ENCODE measurements at regions not wholly inside any gene's neighbourhood (a gene's known extent, or its start where the extent isn't known, plus 50 kb on each side); places are given as distances from the start of the nearest gene placed in this dataset.

GRCh38 chr10:90641731-90642130 is 216.1 kb downstream of the HTR7 start:
- H3K36me3 Mint-ChIP-seq (ENCODE audit: low read depth) = no peaks in the 10 kb centered on the region
- H3K4me1 Mint-ChIP-seq = no peaks in the 10 kb centered on the region
- TF ChIP-seq, protein P1, sequence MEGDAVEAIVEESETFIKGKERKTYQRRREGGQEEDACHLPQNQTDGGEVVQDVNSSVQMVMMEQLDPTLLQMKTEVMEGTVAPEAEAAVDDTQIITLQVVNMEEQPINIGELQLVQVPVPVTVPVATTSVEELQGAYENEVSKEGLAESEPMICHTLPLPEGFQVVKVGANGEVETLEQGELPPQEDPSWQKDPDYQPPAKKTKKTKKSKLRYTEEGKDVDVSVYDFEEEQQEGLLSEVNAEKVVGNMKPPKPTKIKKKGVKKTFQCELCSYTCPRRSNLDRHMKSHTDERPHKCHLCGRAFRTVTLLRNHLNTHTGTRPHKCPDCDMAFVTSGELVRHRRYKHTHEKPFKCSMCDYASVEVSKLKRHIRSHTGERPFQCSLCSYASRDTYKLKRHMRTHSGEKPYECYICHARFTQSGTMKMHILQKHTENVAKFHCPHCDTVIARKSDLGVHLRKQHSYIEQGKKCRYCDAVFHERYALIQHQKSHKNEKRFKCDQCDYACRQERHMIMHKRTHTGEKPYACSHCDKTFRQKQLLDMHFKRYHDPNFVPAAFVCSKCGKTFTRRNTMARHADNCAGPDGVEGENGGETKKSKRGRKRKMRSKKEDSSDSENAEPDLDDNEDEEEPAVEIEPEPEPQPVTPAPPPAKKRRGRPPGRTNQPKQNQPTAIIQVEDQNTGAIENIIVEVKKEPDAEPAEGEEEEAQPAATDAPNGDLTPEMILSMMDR (IDR thresholded peaks at IDR 0.05; ENCODE audit: unreplicated experiment in 3 of 3) = no peak
- no peaks in the 10 kb centered on the region for H3K27me3 Mint-ChIP-seq (ENCODE audit: low read depth)
- no peak overlapping the region for H3K27ac Mint-ChIP-seq
- no peak overlapping the region for H3K4me3 Mint-ChIP-seq
- no peaks in the 10 kb centered on the region for H3K9me3 Mint-ChIP-seq

GRCh38 chr10:90642136-90642535 is 215.7 kb downstream of the HTR7 start:
- H3K4me3 Mint-ChIP-seq = no peak overlapping the region
- no peaks in the 10 kb centered on the region for H3K4me1 Mint-ChIP-seq
- H3K27me3 Mint-ChIP-seq (ENCODE audit: low read depth) = no peaks in the 10 kb centered on the region
- no peaks in the 10 kb centered on the region for H3K36me3 Mint-ChIP-seq (ENCODE audit: low read depth)
- TF ChIP-seq, protein P1 (IDR thresholded peaks at IDR 0.05; ENCODE audit: unreplicated experiment in 3 of 3) = no peak
- no peak overlapping the region for H3K27ac Mint-ChIP-seq
- no peaks in the 10 kb centered on the region for H3K9me3 Mint-ChIP-seq

DNA sequence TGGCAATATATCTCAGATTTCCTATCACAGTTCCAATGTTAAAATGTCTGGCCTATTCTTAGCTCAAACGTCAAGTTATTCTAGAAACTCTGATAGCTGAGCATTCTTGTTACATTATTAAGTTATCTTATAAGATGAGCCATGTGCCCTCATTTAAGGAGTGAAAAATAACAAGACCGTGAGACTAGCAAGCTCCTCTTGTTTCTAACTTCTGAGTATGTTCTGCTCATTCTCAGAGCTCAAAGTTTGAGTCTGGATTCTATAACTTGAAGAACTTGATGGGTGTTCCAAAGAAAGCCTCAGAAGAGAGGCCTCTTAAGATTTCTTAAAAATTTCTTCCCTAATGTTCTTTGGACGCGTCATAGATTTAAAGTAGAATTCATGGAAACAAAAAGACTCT is 215.2 kb downstream of the HTR7 start:
- TF ChIP-seq, protein P1 (IDR thresholded peaks at IDR 0.05; ENCODE audit: unreplicated experiment in 3 of 3) = no peak
- H3K36me3 Mint-ChIP-seq (ENCODE audit: low read depth) = no peaks in the 10 kb centered on the region
- H3K4me3 Mint-ChIP-seq = no peak overlapping the region
- H3K9me3 Mint-ChIP-seq = no peaks in the 10 kb centered on the region
- H3K4me1 Mint-ChIP-seq = no peaks in the 10 kb centered on the region
- H3K27ac Mint-ChIP-seq = no peak overlapping the region
- no peaks in the 10 kb centered on the region for H3K27me3 Mint-ChIP-seq (ENCODE audit: low read depth)

GRCh38 chr10:90644165-90644564 is 213.7 kb downstream of the HTR7 start:
- no peaks in the 10 kb centered on the region for H3K36me3 Mint-ChIP-seq (ENCODE audit: low read depth)
- H3K4me1 Mint-ChIP-seq = no peaks in the 10 kb centered on the region
- no peak overlapping the region for H3K27ac Mint-ChIP-seq
- TF ChIP-seq, protein P1 (IDR thresholded peaks at IDR 0.05; ENCODE audit: unreplicated experiment in 3 of 3) = no peak
- H3K9me3 Mint-ChIP-seq = peaks cover 4% of the 10 kb centered on the region
- H3K27me3 Mint-ChIP-seq (ENCODE audit: low read depth) = peaks cover 4% of the 10 kb centered on the region
- no peak overlapping the region for H3K4me3 Mint-ChIP-seq

GRCh38 chr10:90650858-90651257 is 207.0 kb downstream of the HTR7 start:
- H3K36me3 Mint-ChIP-seq (ENCODE audit: low read depth) = no peaks in the 10 kb centered on the region
- H3K4me3 Mint-ChIP-seq = no peak overlapping the region
- peaks cover 4% of the 10 kb centered on the region for H3K9me3 Mint-ChIP-seq

GRCh38 chr10:90652519-90652918 is 205.3 kb downstream of the HTR7 start:
- Mint-ChIP-seq H3K27ac (no peak overlapping the region), H3K4me3 (no peak overlapping the region), H3K9me3 (peaks cover 4% of the 10 kb centered on the region), H3K36me3 (ENCODE audit: low read depth) (no peaks in the 10 kb centered on the region), H3K4me1 (no peaks in the 10 kb centered on the region), H3K27me3 (ENCODE audit: low read depth) (peaks cover 4% of the 10 kb centered on the region)
- TF ChIP-seq, protein P1 (IDR thresholded peaks at IDR 0.05; ENCODE audit: unreplicated experiment in 3 of 3) = peak in 2 of 3 experiments; percentile 17 to 27

More at GRCh38 chr10:90650858-90651257, 207.0 kb downstream of the HTR7 start:
- TF ChIP-seq, protein P1 (IDR thresholded peaks at IDR 0.05; ENCODE audit: unreplicated experiment in 3 of 3) = no peak
- Mint-ChIP-seq H3K4me1 (no peaks in the 10 kb centered on the region), H3K27me3 (ENCODE audit: low read depth) (peaks cover 4% of the 10 kb centered on the region), H3K27ac (no peak overlapping the region)
